Spleen (tissue), 11 donors: ENCODE measurements at regions not wholly inside any gene's neighbourhood (a gene's known extent, or its start where the extent isn't known, plus 50 kb on each side); places are given as distances from the start of the nearest gene placed in this dataset.

ENCODE experiments used
- DNase-seq: peaks from one replicate; pipeline ENCODE4 v3.0.0-alpha.2; 2020
- H3K27ac ChIP-seq, 8 donors: fragments of 200-600 bp; sonication (generic) in 7 of 8; 1 replicate in 4 of 8; 2 replicates in 4 of 8; pipeline versions ENCODE4 v1.5.0 to v1.8.0; 2016 to 2021; ENCODE audit warnings: inconsistent platforms in 4 of 8, mild to moderate bottlenecking in 4 of 8, moderate library complexity in 1 of 8
- H3K27me3 ChIP-seq, 7 donors: fragments of 200-600 bp; sonication (generic) in 6 of 7; replicated peaks in 1 of 7; 1 replicate in 4 of 7; 2 replicates in 3 of 7; pipeline versions ENCODE4 v1.5.0 to v1.8.0; 2016 to 2021; ENCODE audit warnings: inconsistent platforms in 3 of 7, mild to moderate bottlenecking in 1 of 7
- H3K36me3 ChIP-seq, 6 donors: fragments of 200-600 bp; sonication (generic) in 5 of 6; 1 replicate in 4 of 6; 2 replicates in 2 of 6; pipeline versions ENCODE4 v1.5.0 to v1.8.0; 2016 to 2021; ENCODE audit warnings: inconsistent platforms in 2 of 6
- H3K4me1 ChIP-seq, 6 donors: fragments of 200-600 bp; sonication (generic) in 5 of 6; 1 replicate in 3 of 6; 2 replicates in 3 of 6; pipeline versions ENCODE4 v1.5.0 to v1.8.0; 2016 to 2021; ENCODE audit warnings: inconsistent platforms in 3 of 6
- H3K4me3 ChIP-seq, 8 donors: fragments of 200-600 bp; sonication (generic) in 7 of 8; 1 replicate in 4 of 8; 2 replicates in 4 of 8; pipeline versions ENCODE4 v1.5.0 to v1.8.0; 2016 to 2021; ENCODE audit warnings: inconsistent platforms in 4 of 8, mild to moderate bottlenecking in 4 of 8, moderate library complexity in 2 of 8
- H3K9me3 ChIP-seq, 8 donors: fragments of 200-600 bp; sonication (generic) in 7 of 8; 1 replicate in 4 of 8; 2 replicates in 4 of 8; pipeline versions ENCODE4 v1.5.0 to v1.8.0; 2016 to 2021; ENCODE audit warnings: inconsistent platforms in 4 of 8
- CTCF ChIP-seq, 11 experiments: fragments of 200-600 bp in 7 of 11; fragments of 450-650 bp in 4 of 11; sonication (generic) in 4 of 11; IDR thresholded peaks in 8 of 11; conservative IDR thresholded peaks in 3 of 11; 1 replicate in 7 of 11; 2 replicates in 4 of 11; pipeline versions ENCODE4 v1.4.0 to v1.8.0; 2016 to 2021; ENCODE audit warnings: antibody characterized with exemption in 11 of 11, inconsistent platforms in 4 of 11, mild to moderate bottlenecking in 1 of 11
- POLR2A ChIP-seq, 3 donors: fragments of 450-650 bp; IDR thresholded peaks; one replicate each; pipeline ENCODE4 v1.5.1; 2017; ENCODE audit warnings: antibody characterized with exemption in 3 of 3, mild to moderate bottlenecking in 1 of 3
- POLR2AphosphoS5 ChIP-seq, 3 donors: sonication (generic); formaldehyde crosslinking; IDR thresholded peaks; one replicate each; pipeline ENCODE4 v1.5.1; 2017; ENCODE audit warnings: antibody characterized with exemption in 3 of 3
- WGBS, 5 donors: extraction: QIAGEN DNeasy Blood & Tissue Kit in 3 of 5; methylation state at CpG; one replicate each; pipeline versions ENCODE4 v1.1.5 to v1.1.7; 2013 to 2018; 5-methylcytosine and 5-hydroxymethylcytosine counted together
- intact Hi-C: fragments of 100-400 bp; cut with DNase I; formaldehyde crosslinking; loops from one replicate; pipeline ENCODE4 v1.15.0; 2023; ENCODE audit warnings: low total_unique reads
- donor health status: healthy with polysubstance abuse.
- donor health status: DM: no; HTN: no; CAD: no; lungs with moderate emphysema.
- donor health status: DM: no; HTN: no; CAD: no.
- donor health status: Bipolar disorder and iron deficiency.
- donor health status: healthy.
- donor health status: DM: no; HTN: no; CAD: no.
- donor health status: DM: yes; HTN: yes; CAD: no.

- intact Hi-C loops: no loop called here
- no peak for TF ChIP-seq POLR2AphosphoS5 (IDR thresholded peaks at IDR 0.05)
- Histone ChIP-seq H3K9me3 (no peaks in the 10 kb centered on the region), H3K27me3 (no peaks in the 10 kb centered on the region), H3K36me3 (no peaks in the 10 kb centered on the region), H3K4me1 (no peaks in the 10 kb centered on the region), H3K27ac (no peak overlapping the region), H3K4me3 (no peak overlapping the region)
- no peak for DNase-seq
- 64 to 77% (median 68%) methylated on average over 4 of the region's 4 CpGs for WGBS, 5 donors
These were observed 365.8 kb upstream of the PITX2 start for GRCh38 chr4:110988722-110989121.

- intact Hi-C loops: no loop called here
- no peaks in the 10 kb centered on the region for H3K9me3 ChIP-seq
- DNase-seq: no peak
- H3K4me3 ChIP-seq: no peak overlapping the region
- no peaks in the 10 kb centered on the region for H3K27me3 ChIP-seq
- TF ChIP-seq POLR2A (IDR thresholded peaks at IDR 0.05) (no peak), CTCF (IDR thresholded peaks at IDR 0.05 in 8 of 11, conservative IDR thresholded peaks at IDR 0.05 in 3 of 11) (no peak), POLR2AphosphoS5 (IDR thresholded peaks at IDR 0.05) (no peak)
- no peaks in the 10 kb centered on the region for H3K4me1 ChIP-seq
- no peak overlapping the region for H3K27ac ChIP-seq
- WGBS, 5 donors: 86 to 98% (median 92%) methylated on average over 1 of the region's 1 CpG
- H3K36me3 ChIP-seq: no peaks in the 10 kb centered on the region
These were observed 366.2 kb upstream of the PITX2 start for GRCh38 chr4:110989125-110989524.

- H3K36me3 ChIP-seq: no peaks in the 10 kb centered on the region
- no peak for DNase-seq
- H3K27me3 ChIP-seq: no peaks in the 10 kb centered on the region
- no peak overlapping the region for H3K4me3 ChIP-seq
- H3K4me1 ChIP-seq: no peaks in the 10 kb centered on the region
- no peak overlapping the region for H3K27ac ChIP-seq
- intact Hi-C loops: no loop called here
- TF ChIP-seq CTCF (IDR thresholded peaks at IDR 0.05 in 8 of 11, conservative IDR thresholded peaks at IDR 0.05 in 3 of 11) (no peak), POLR2A (IDR thresholded peaks at IDR 0.05) (no peak), POLR2AphosphoS5 (IDR thresholded peaks at IDR 0.05) (no peak)
- WGBS, 5 donors: 56 to 73% (median 68%) methylated on average over 2 of the region's 2 CpGs
- no peaks in the 10 kb centered on the region for H3K9me3 ChIP-seq
These were observed 371.9 kb upstream of the PITX2 start for GRCh38 chr4:110994781-110995180.

- Histone ChIP-seq H3K27me3 (no peaks in the 10 kb centered on the region), H3K36me3 (no peaks in the 10 kb centered on the region), H3K9me3 (no peaks in the 10 kb centered on the region), H3K27ac (no peak overlapping the region), H3K4me1 (no peaks in the 10 kb centered on the region), H3K4me3 (no peak overlapping the region)
- no peak for DNase-seq
- intact Hi-C loops: no loop called here
- WGBS, 5 donors: 85 to 97% (median 91%) methylated on average over 1 of the region's 1 CpG
- TF ChIP-seq POLR2AphosphoS5 (IDR thresholded peaks at IDR 0.05): no peak
- no peak for TF ChIP-seq CTCF (IDR thresholded peaks at IDR 0.05 in 8 of 11, conservative IDR thresholded peaks at IDR 0.05 in 3 of 11)
- no peak for TF ChIP-seq POLR2A (IDR thresholded peaks at IDR 0.05)
These were observed 375.4 kb upstream of the PITX2 start for GRCh38 chr4:110998320-110998719.

GRCh38 chr4:111011458-111011857, 388.6 kb upstream of the PITX2 start:
- 66 to 87% (median 82%) methylated on average over 2 of the region's 2 CpGs for WGBS, 5 donors
- H3K4me3 ChIP-seq: no peak overlapping the region
- intact Hi-C loops: no loop called here
- no peaks in the 10 kb centered on the region for H3K36me3 ChIP-seq
- no peak for TF ChIP-seq POLR2A (IDR thresholded peaks at IDR 0.05)
- no peak for TF ChIP-seq POLR2AphosphoS5 (IDR thresholded peaks at IDR 0.05)
- no peak for TF ChIP-seq CTCF (IDR thresholded peaks at IDR 0.05 in 8 of 11, conservative IDR thresholded peaks at IDR 0.05 in 3 of 11)
- no peak for DNase-seq
- H3K27me3 ChIP-seq: no peaks in the 10 kb centered on the region
- H3K4me1 ChIP-seq: no peaks in the 10 kb centered on the region
- no peaks in the 10 kb centered on the region for H3K9me3 ChIP-seq
- no peak overlapping the region for H3K27ac ChIP-seq
